Tibial nerve (tissue), 4 donors: ENCODE measurements at regions not wholly inside any gene's neighbourhood (a gene's known extent, or its start where the extent isn't known, plus 50 kb on each side); places are given as distances from the start of the nearest gene placed in this dataset.

Source experiments
- EP300 ChIP-seq, 2 donors: sonication (generic); formaldehyde crosslinking; IDR thresholded peaks; one replicate each; pipeline ENCODE4 v1.6.1; 2017; ENCODE audit warnings: antibody characterized with exemption in 2 of 2, mild to moderate bottlenecking in 1 of 2
- POLR2A ChIP-seq, 2 donors: fragments of 450-650 bp; IDR thresholded peaks; one replicate each; pipeline ENCODE4 v1.6.1; 2017; ENCODE audit warnings: antibody characterized with exemption in 2 of 2, mild to moderate bottlenecking in 2 of 2, moderate library complexity in 2 of 2
- TF ChIP-seq, protein P1 (sequence below), 5 experiments: fragments of 200-600 bp in 3 of 5; fragments of 450-650 bp in 2 of 5; sonication (generic) in 3 of 5; IDR thresholded peaks; one replicate each; pipeline ENCODE4 v1.5.1; 2016 to 2019; ENCODE audit warnings: antibody characterized with exemption in 5 of 5, mild to moderate bottlenecking in 3 of 5, moderate library complexity in 2 of 5

DNA sequence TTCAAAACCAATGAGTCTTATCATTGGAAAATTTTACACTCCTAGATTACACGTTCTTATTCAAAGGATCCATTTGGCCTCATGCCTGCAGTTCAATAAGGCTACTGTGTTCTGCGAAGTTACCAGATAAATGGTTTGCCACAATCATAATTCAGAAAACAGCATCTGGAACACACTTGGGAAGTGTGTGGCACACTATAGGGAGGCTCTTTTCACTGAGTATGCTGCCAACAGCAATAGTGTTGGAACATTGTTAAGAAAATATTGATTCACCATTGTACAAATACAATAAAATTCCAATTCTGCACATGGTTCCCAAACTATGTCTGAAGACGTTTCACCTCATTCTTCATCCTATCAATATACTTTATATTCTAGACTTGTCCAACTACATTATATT is 141.4 kb upstream of the DOK6 start:
- TF ChIP-seq, protein P1, sequence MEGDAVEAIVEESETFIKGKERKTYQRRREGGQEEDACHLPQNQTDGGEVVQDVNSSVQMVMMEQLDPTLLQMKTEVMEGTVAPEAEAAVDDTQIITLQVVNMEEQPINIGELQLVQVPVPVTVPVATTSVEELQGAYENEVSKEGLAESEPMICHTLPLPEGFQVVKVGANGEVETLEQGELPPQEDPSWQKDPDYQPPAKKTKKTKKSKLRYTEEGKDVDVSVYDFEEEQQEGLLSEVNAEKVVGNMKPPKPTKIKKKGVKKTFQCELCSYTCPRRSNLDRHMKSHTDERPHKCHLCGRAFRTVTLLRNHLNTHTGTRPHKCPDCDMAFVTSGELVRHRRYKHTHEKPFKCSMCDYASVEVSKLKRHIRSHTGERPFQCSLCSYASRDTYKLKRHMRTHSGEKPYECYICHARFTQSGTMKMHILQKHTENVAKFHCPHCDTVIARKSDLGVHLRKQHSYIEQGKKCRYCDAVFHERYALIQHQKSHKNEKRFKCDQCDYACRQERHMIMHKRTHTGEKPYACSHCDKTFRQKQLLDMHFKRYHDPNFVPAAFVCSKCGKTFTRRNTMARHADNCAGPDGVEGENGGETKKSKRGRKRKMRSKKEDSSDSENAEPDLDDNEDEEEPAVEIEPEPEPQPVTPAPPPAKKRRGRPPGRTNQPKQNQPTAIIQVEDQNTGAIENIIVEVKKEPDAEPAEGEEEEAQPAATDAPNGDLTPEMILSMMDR (IDR thresholded peaks at IDR 0.05): no peak
- TF ChIP-seq POLR2A (IDR thresholded peaks at IDR 0.05) (no peak), EP300 (IDR thresholded peaks at IDR 0.05) (no peak)
